GM23338 (cell line): ENCODE measurements at regions not wholly inside any gene's neighbourhood (a gene's known extent, or its start where the extent isn't known, plus 50 kb on each side); places are given as distances from the start of the nearest gene placed in this dataset.

ENCODE experiments used
- CREB1 ChIP-seq: fragments of 250-450 bp; sonication (Bioruptor Pico); IDR thresholded peaks from 2 replicates; pipeline ENCODE4 v1.5.0; 2020; ENCODE audit warnings: low read depth, mild to moderate bottlenecking, moderate library complexity
- CTCF ChIP-seq, 2 experiments: fragments of 200-600 bp in 1 of 2; sonication (generic) in 1 of 2; conservative IDR thresholded peaks; 2 replicates each; pipeline versions ENCODE4 v1.5.1 to v1.6.1; 2016 to 2017; ENCODE audit warnings: antibody characterized with exemption in 2 of 2, low read depth in 2 of 2, mild to moderate bottlenecking in 2 of 2, moderate library complexity in 1 of 2
- ETS1 ChIP-seq: IDR thresholded peaks from 2 replicates; pipeline ENCODE4 v1.6.1; 2016; ENCODE audit warnings: antibody characterized with exemption
- EZH2 ChIP-seq: fragments of 200-600 bp; sonication (generic); IDR thresholded peaks from one replicate; pipeline ENCODE4 v1.8.0; 2017; ENCODE audit warnings: antibody characterized with exemption, mild to moderate bottlenecking, low read depth; ENCODE audit not compliant: unreplicated experiment
- EZH2phosphoT487 ChIP-seq: fragments of 200-600 bp; sonication (generic); IDR thresholded peaks from one replicate; pipeline ENCODE4 v1.8.1; 2018; ENCODE audit warnings: antibody characterized with exemption; ENCODE audit not compliant: unreplicated experiment
- JUNB ChIP-seq: IDR thresholded peaks from one replicate; pipeline ENCODE4 v1.6.1; 2016; ENCODE audit warnings: antibody characterized with exemption; ENCODE audit not compliant: unreplicated experiment
- POLR2AphosphoS5 ChIP-seq: IDR thresholded peaks from 2 replicates; pipeline ENCODE4 v1.6.1; 2016; ENCODE audit warnings: antibody characterized with exemption, low read depth
- REST ChIP-seq: IDR thresholded peaks from one replicate; pipeline ENCODE4 v1.6.1; 2018; ENCODE audit warnings: antibody characterized with exemption; ENCODE audit not compliant: unreplicated experiment
- STAT1 ChIP-seq: IDR thresholded peaks from one replicate; pipeline ENCODE4 v1.6.1; 2016; ENCODE audit warnings: antibody characterized with exemption; ENCODE audit not compliant: unreplicated experiment
- ZNF114 ChIP-seq: fragments of 250-450 bp; sonication (Bioruptor Pico); IDR thresholded peaks from 2 replicates; pipeline ENCODE4 v1.5.0; 2020; ENCODE audit warnings: mild to moderate bottlenecking, moderate library complexity
- ZNF462 ChIP-seq: fragments of 250-450 bp; sonication (Bioruptor Pico); IDR thresholded peaks from 2 replicates; pipeline ENCODE4 v1.5.0; 2020; ENCODE audit warnings: mild to moderate bottlenecking, moderate library complexity

GRCh38 chr1:57797084-57797483 lies 373.2 kb upstream of the DAB1 start:
- TF ChIP-seq EZH2 (no peak), CTCF (conservative IDR thresholded peaks at IDR 0.05; ENCODE audit: low read depth in 2 of 2) (no peak), POLR2AphosphoS5 (no peak), EZH2phosphoT487 (no peak), JUNB (no peak), ETS1 (no peak), CREB1 (no peak), REST (no peak), ZNF462 (no peak), STAT1 (no peak), ZNF114 (CRISPR knock-in tag) (no peak)
